Esophagus squamous epithelium (tissue), 5 donors: ENCODE measurements at regions not wholly inside any gene's neighbourhood (a gene's known extent, or its start where the extent isn't known, plus 50 kb on each side); places are given as distances from the start of the nearest gene placed in this dataset.

Source experiments
- DNase-seq: peaks from one replicate; lab custom pipeline; 2025; lab: John Stamatoyannopoulos, UW
- H3K27ac ChIP-seq, 4 donors: fragments of 200-600 bp; sonication (generic); one replicate each; pipeline ENCODE4 v1.5.1; 2016 to 2019; ENCODE audit warnings: mild to moderate bottlenecking in 1 of 4
- H3K27me3 ChIP-seq, 4 donors: fragments of 200-600 bp; sonication (generic); 1 replicate in 3 of 4; 2 replicates in 1 of 4; pipeline versions ENCODE4 v1.5.1 to v1.6.0; 2017 to 2021; ENCODE audit warnings: antibody characterized with exemption in 1 of 4
- H3K36me3 ChIP-seq, 3 donors: fragments of 200-600 bp; sonication (generic); one replicate each; pipeline ENCODE4 v1.5.1; 2016 to 2019
- H3K4me1 ChIP-seq, 3 donors: fragments of 200-600 bp; sonication (generic); one replicate each; pipeline ENCODE4 v1.5.1; 2017 to 2019
- H3K4me3 ChIP-seq, 4 donors: fragments of 200-600 bp; sonication (generic); 1 replicate in 3 of 4; 2 replicates in 1 of 4; pipeline ENCODE4 v1.5.1; 2016 to 2019; ENCODE audit warnings: mild to moderate bottlenecking in 2 of 4, moderate library complexity in 1 of 4
- H3K9me3 ChIP-seq, 3 donors: fragments of 200-600 bp; sonication (generic); one replicate each; pipeline ENCODE4 v1.5.1; 2016 to 2019
- POLR2A ChIP-seq, 4 donors: fragments of 450-650 bp; IDR thresholded peaks; one replicate each; pipeline ENCODE4 v1.6.1; 2017; ENCODE audit warnings: antibody characterized with exemption in 4 of 4, mild to moderate bottlenecking in 4 of 4, moderate library complexity in 3 of 4
- WGBS, 2 donors: methylation state at CpG; one replicate each; pipeline ENCODE4 v1.1.5; 2018; 5-methylcytosine and 5-hydroxymethylcytosine counted together
- intact Hi-C: fragments of 100-400 bp; cut with DNase I; formaldehyde crosslinking; loops from one replicate; pipeline ENCODE4 v1.15.0; 2022
- TF ChIP-seq, protein P1 (sequence below), 6 experiments: fragments of 450-650 bp in 4 of 6; fragments of 200-600 bp in 2 of 6; sonication (generic) in 2 of 6; IDR thresholded peaks; one replicate each; pipeline ENCODE4 v1.5.1; 2016 to 2019; ENCODE audit warnings: antibody characterized with exemption in 6 of 6, mild to moderate bottlenecking in 4 of 6, moderate library complexity in 4 of 6
- donor health status: DM: yes; HTN: yes; CAD: no.

DNA sequence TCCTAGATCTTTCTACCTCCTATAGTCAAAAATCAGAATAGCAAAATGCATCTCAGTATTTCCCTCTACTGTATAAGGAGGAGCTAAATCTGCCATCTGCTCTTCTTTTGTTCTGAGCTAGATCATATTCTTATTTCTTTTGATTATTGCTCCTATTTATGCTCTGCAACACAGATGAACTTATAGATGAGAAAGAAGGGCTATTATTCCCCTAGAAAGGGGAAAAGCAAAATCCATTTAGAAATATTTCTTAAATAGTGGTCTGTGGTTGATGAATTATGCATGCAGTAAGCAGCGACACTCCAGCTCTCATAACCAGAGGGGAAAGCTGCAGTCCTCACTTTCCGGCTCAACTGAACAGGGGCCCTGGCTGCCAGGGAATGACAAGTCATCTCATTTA lies 207.3 kb upstream of the SORCS1 start:
- H3K4me3 ChIP-seq, result no peak overlapping the region
- WGBS, 2 donors, result 67 to 74% methylated on average over 2 of the region's 2 CpGs
- intact Hi-C loops, result no loop called here
- no peaks in the 10 kb centered on the region for H3K27me3 ChIP-seq
- H3K36me3 ChIP-seq, result no peaks in the 10 kb centered on the region
- no peaks in the 10 kb centered on the region for H3K9me3 ChIP-seq
- no peak overlapping the region for H3K27ac ChIP-seq
- H3K4me1 ChIP-seq, result no peaks in the 10 kb centered on the region
- TF ChIP-seq, protein P1, sequence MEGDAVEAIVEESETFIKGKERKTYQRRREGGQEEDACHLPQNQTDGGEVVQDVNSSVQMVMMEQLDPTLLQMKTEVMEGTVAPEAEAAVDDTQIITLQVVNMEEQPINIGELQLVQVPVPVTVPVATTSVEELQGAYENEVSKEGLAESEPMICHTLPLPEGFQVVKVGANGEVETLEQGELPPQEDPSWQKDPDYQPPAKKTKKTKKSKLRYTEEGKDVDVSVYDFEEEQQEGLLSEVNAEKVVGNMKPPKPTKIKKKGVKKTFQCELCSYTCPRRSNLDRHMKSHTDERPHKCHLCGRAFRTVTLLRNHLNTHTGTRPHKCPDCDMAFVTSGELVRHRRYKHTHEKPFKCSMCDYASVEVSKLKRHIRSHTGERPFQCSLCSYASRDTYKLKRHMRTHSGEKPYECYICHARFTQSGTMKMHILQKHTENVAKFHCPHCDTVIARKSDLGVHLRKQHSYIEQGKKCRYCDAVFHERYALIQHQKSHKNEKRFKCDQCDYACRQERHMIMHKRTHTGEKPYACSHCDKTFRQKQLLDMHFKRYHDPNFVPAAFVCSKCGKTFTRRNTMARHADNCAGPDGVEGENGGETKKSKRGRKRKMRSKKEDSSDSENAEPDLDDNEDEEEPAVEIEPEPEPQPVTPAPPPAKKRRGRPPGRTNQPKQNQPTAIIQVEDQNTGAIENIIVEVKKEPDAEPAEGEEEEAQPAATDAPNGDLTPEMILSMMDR (IDR thresholded peaks at IDR 0.05), result no peak
- TF ChIP-seq POLR2A (IDR thresholded peaks at IDR 0.05), result no peak
- no peak for DNase-seq

DNA sequence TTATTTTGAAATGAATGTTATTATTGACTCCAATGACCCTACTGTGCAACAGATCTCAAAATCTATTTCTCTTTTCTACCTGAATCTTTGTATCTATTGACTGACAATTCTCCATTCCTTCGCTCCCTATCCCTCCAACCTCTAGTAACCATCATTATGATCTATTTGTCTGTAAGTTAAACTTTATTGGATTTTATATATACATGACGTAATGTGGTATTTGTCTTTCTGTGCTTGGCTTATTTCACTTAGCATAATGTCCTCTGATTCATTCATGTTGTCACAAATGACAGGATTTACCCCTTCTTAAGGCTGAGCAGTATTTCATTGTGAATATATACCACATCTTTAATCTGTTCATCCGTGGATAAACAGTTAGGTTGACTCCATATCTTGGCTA lies 200.4 kb upstream of the SORCS1 start:
- no peak for TF ChIP-seq POLR2A (IDR thresholded peaks at IDR 0.05)
- TF ChIP-seq, protein P1 (IDR thresholded peaks at IDR 0.05), result no peak
- no peak overlapping the region for H3K4me3 ChIP-seq
- no peaks in the 10 kb centered on the region for H3K4me1 ChIP-seq
- no peaks in the 10 kb centered on the region for H3K36me3 ChIP-seq
- WGBS, 2 donors, result 54 to 61% methylated on average over 3 of the region's 3 CpGs
- no peaks in the 10 kb centered on the region for H3K9me3 ChIP-seq
- no peak overlapping the region for H3K27ac ChIP-seq
- no peaks in the 10 kb centered on the region for H3K27me3 ChIP-seq
- no peak for DNase-seq
- intact Hi-C loops, result no loop called here

DNA sequence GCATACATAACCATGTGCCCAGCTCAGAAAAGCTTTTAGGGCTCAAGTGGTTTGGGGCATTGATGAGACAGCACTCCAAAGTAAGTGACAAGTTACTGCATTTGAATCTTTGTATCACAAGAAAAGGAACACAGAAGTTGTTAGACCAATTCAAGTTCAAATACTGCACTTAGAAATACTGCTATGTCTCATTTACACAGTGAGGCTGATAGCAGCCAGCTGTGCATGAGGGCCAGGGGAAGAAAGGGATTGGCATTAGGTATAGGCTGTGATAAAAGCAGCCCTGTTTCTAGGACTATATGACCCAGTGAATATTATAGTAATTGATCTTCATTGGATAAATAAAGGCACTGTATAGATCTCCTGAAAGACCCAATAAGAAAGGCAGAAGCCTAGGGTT lies 197.8 kb upstream of the SORCS1 start:
- H3K27ac ChIP-seq, result no peak overlapping the region
- intact Hi-C loops, result no loop called here
- no peaks in the 10 kb centered on the region for H3K4me1 ChIP-seq
- no peaks in the 10 kb centered on the region for H3K27me3 ChIP-seq
- H3K36me3 ChIP-seq, result no peaks in the 10 kb centered on the region
- no peak overlapping the region for H3K4me3 ChIP-seq
- TF ChIP-seq POLR2A (IDR thresholded peaks at IDR 0.05), result no peak
- TF ChIP-seq, protein P1 (IDR thresholded peaks at IDR 0.05), result no peak
- no peaks in the 10 kb centered on the region for H3K9me3 ChIP-seq
- DNase-seq, result no peak

DNA sequence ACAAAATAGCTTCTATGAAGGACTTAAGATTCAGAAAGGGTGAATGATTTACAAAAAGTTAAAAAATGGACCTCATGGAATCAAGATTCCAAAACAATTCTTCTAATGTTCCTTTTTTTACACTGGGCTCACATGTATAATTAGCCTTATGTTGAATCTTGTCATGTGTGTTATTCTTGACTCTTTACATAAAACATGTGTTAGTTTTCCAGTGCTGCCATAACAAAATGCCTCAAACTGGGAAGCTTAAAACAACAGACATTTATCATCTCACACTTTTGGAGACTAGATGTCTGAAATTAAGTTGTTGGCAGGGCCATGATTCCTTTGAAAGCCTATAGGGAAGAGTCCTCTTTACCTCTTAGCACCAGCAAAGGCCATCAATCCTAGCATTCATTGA lies 192.5 kb upstream of the SORCS1 start:
- Histone ChIP-seq H3K27me3 (no peaks in the 10 kb centered on the region), H3K4me3 (no peak overlapping the region), H3K9me3 (no peaks in the 10 kb centered on the region), H3K27ac (no peak overlapping the region), H3K36me3 (no peaks in the 10 kb centered on the region), H3K4me1 (no peaks in the 10 kb centered on the region)
- intact Hi-C loops, result no loop called here
- DNase-seq, result no peak
- TF ChIP-seq POLR2A (IDR thresholded peaks at IDR 0.05), result no peak
- TF ChIP-seq, protein P1 (IDR thresholded peaks at IDR 0.05), result no peak

DNA sequence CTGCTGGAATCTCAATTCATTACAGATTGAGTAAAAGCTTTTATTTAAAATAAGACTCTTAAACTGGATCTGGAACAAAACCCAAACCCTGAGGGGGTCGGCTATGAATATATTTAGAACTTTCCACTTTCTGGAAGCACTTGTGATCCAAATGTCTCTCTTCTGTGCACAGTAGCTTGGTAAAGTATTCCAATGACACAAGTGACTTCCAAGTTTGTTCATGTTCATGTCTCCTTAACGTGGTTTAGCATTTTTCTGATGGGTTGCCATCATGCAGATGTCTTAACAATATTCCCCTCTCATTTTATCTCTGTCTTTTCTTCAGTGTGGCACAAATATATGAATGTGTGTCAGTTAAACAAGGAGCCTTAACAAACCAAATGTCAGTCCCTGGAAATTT lies 191.9 kb upstream of the SORCS1 start:
- intact Hi-C loops, result no loop called here
- Histone ChIP-seq H3K27ac (no peak overlapping the region), H3K27me3 (no peaks in the 10 kb centered on the region), H3K4me3 (no peak overlapping the region), H3K9me3 (no peaks in the 10 kb centered on the region), H3K36me3 (no peaks in the 10 kb centered on the region), H3K4me1 (no peaks in the 10 kb centered on the region)
- DNase-seq, result no peak
- 40 to 51% methylated on average over 2 of the region's 2 CpGs for WGBS, 2 donors
- no peak for TF ChIP-seq POLR2A (IDR thresholded peaks at IDR 0.05)
- TF ChIP-seq, protein P1 (IDR thresholded peaks at IDR 0.05), result no peak
